OCI-LY3 (cell line): ENCODE measurements at regions not wholly inside any gene's neighbourhood (a gene's known extent, or its start where the extent isn't known, plus 50 kb on each side); places are given as distances from the start of the nearest gene placed in this dataset.

Experiments used
- H2AFZ ChIP-seq: fragments of 200-600, 300-600 bp; shearing (Covaris generic); 2 replicates; pipeline ENCODE4 v1.6.0; 2014; ENCODE audit warnings: antibody characterized with exemption, low read depth, low read length
- H3K27ac ChIP-seq: fragments of 200-600, 300-600 bp; sonication (generic); 2 replicates; pipeline ENCODE4 v1.5.1; 2014; ENCODE audit warnings: mild to moderate bottlenecking, low read length, moderate library complexity, mixed read lengths
- H3K27me3 ChIP-seq: fragments of 200-600, 300-600 bp; sonication (generic); 2 replicates; pipeline ENCODE4 v1.6.1; 2014; ENCODE audit warnings: low read depth, low read length, mixed read lengths
- H3K36me3 ChIP-seq: fragments of 200-600, 300-600 bp; sonication (generic); replicated peaks from 2 replicates; pipeline ENCODE3; 2014; ENCODE audit warnings: low read depth, low read length, mixed read lengths
- H3K4me1 ChIP-seq: fragments of 300-600, 200-600 bp; sonication (generic); 2 replicates; pipeline ENCODE4 v1.6.1; 2014; ENCODE audit warnings: low read length, mixed read lengths
- H3K4me2 ChIP-seq: fragments of 200-600, 300-600 bp; sonication (generic); 2 replicates; pipeline ENCODE4 v1.6.1; 2014; ENCODE audit warnings: low read length, mixed read lengths
- H3K4me3 ChIP-seq: fragments of 300-600, 200-600 bp; sonication (generic); 2 replicates; pipeline ENCODE4 v1.5.1; 2014; ENCODE audit warnings: antibody characterized with exemption, mild to moderate bottlenecking, low read length, moderate library complexity
- H3K79me2 ChIP-seq: fragments of 300-600, 200-600 bp; shearing (Covaris generic); 2 replicates; pipeline ENCODE4 v1.6.1; 2014; ENCODE audit warnings: mild to moderate bottlenecking, low read length, mixed read lengths
- H3K9ac ChIP-seq: fragments of 300-600, 200-600 bp; shearing (Covaris generic); 2 replicates; pipeline ENCODE4 v1.6.0; 2014; ENCODE audit warnings: mild to moderate bottlenecking, low read length, moderate library complexity
- H3K9me3 ChIP-seq: fragments of 200-600, 300-600 bp; shearing (Covaris generic); 2 replicates; pipeline ENCODE4 v1.6.1; 2014; ENCODE audit warnings: low read length, mixed read lengths; ENCODE audit not compliant: insufficient read depth
- H4K20me1 ChIP-seq: fragments of 200-600, 300-600 bp; sonication (generic); 2 replicates; pipeline ENCODE4 v1.6.1; 2016; ENCODE audit warnings: low read length, mixed read lengths; ENCODE audit not compliant: insufficient read depth
- EZH2phosphoT487 ChIP-seq: fragments of 200-600 bp; shearing (Covaris generic); IDR thresholded peaks from 2 replicates; pipeline ENCODE4 v1.6.1; 2018; ENCODE audit warnings: antibody characterized with exemption, mixed run types, low read depth
- TF ChIP-seq, protein P1 (sequence below): fragments of 200-600, 300-600 bp; sonication (generic); IDR thresholded peaks from 2 replicates; pipeline ENCODE4 v1.5.1; 2014; ENCODE audit warnings: antibody characterized with exemption, low read length, low read depth

DNA sequence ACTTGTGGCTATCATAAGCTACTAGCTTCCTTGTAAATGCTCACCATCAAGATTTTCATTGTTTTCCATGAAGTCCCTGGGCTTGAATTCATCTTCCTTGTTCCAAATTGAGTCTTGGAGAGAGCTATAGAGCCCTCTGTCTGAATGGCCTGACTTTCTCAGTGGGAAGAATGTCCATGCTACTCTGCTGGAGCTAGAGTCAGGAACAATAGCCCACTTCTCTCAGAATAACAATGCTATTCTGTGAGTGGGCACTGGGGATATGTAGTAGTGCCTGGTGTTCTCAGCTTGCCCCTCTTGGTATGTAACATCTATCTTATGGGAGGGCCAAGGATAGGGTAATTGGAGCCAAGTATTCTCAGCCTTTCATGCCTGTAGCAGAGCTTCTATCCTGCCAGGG, 127.6 kb upstream of the TRHDE start:
- Histone ChIP-seq H3K27ac (no peak overlapping the region), H3K4me3 (no peak overlapping the region), H3K79me2 (no peaks in the 10 kb centered on the region), H3K9me3 (no peaks in the 10 kb centered on the region), H3K4me2 (no peak overlapping the region), H3K27me3 (no peaks in the 10 kb centered on the region), H3K4me1 (peaks cover 12% of the 10 kb centered on the region), H4K20me1 (no peaks in the 10 kb centered on the region), H2AFZ (no peak overlapping the region), H3K9ac (no peak overlapping the region), H3K36me3 (no peaks in the 10 kb centered on the region)
- no peak for TF ChIP-seq EZH2phosphoT487

DNA sequence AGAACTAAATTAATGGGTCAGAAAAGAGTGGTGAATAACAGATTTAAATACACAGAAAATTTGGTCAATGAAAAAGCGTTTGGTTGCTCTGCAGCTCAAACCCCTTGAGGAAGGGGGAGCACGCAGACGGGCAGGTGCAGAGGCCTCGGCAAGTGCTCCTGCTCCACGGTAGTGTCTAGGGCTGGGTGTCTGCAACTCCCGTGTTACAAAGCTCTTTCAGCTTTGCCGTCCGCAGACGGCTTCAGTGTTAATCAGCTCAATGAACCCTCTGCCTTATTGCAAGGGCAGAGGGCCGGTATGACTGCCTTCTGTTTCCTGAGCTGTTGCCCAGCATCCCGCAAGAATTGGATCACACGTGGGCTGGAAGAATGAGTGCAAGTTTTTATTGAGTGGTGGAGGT, 125.7 kb upstream of the TRHDE start:
- Histone ChIP-seq H3K9ac (no peak overlapping the region), H3K9me3 (no peaks in the 10 kb centered on the region), H3K4me1 (peaks cover 6% of the 10 kb centered on the region), H3K4me3 (no peak overlapping the region), H3K79me2 (no peaks in the 10 kb centered on the region), H3K27me3 (no peaks in the 10 kb centered on the region), H3K27ac (no peak overlapping the region), H3K36me3 (no peaks in the 10 kb centered on the region), H2AFZ (no peak overlapping the region), H3K4me2 (no peak overlapping the region), H4K20me1 (no peaks in the 10 kb centered on the region)
- TF ChIP-seq, protein P1, sequence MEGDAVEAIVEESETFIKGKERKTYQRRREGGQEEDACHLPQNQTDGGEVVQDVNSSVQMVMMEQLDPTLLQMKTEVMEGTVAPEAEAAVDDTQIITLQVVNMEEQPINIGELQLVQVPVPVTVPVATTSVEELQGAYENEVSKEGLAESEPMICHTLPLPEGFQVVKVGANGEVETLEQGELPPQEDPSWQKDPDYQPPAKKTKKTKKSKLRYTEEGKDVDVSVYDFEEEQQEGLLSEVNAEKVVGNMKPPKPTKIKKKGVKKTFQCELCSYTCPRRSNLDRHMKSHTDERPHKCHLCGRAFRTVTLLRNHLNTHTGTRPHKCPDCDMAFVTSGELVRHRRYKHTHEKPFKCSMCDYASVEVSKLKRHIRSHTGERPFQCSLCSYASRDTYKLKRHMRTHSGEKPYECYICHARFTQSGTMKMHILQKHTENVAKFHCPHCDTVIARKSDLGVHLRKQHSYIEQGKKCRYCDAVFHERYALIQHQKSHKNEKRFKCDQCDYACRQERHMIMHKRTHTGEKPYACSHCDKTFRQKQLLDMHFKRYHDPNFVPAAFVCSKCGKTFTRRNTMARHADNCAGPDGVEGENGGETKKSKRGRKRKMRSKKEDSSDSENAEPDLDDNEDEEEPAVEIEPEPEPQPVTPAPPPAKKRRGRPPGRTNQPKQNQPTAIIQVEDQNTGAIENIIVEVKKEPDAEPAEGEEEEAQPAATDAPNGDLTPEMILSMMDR: no peak
- no peak for TF ChIP-seq EZH2phosphoT487

DNA sequence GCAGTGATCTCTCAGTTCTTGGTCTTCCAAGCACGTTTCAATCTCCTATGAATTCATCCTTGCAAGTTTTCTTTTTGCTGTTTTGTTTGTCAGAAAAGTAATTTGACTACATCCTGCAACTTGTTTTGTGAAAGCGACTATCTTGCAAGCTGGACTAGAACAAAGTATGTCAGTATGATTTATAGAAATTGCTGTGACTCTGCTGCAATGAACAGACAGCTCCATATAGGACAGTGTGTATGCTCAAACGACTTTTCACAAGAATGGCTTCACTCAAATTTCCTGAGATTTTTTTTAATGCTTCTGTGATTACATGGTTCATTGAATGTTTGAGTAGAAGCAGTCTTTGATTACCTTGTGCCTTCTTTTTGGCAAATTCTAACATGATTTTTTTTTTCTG, 123.5 kb upstream of the TRHDE start:
- no peaks in the 10 kb centered on the region for H4K20me1 ChIP-seq
- no peak overlapping the region for H3K4me2 ChIP-seq
- H2AFZ ChIP-seq: no peak overlapping the region
- H3K4me3 ChIP-seq: no peak overlapping the region
- H3K27ac ChIP-seq: no peak overlapping the region
- no peaks in the 10 kb centered on the region for H3K79me2 ChIP-seq
- no peaks in the 10 kb centered on the region for H3K36me3 ChIP-seq
- no peaks in the 10 kb centered on the region for H3K9me3 ChIP-seq
- no peak overlapping the region for H3K9ac ChIP-seq
- no peaks in the 10 kb centered on the region for H3K27me3 ChIP-seq
- no peaks in the 10 kb centered on the region for H3K4me1 ChIP-seq
- no peak for TF ChIP-seq EZH2phosphoT487
- TF ChIP-seq, protein P1: no peak

DNA sequence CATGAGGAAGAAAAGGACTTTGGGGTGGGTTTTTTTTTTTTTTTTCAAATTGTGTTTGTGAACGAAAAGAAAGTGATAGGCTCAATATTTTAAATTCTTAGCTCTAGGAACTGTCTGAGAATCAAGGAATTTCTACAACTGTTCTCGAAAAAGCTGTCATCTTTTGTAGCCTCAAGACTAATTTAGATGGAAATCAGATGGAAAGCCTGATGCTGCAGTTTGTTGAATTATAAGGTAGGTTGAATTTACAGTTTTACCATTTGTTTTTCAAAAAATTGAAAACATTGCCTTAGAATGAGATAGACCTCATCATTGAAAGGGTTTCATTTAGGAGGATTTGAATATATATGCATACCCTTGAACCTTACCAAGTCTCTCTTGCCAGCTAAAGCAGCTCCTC, 109.3 kb upstream of the TRHDE start:
- no peak overlapping the region for H3K4me2 ChIP-seq
- H3K9ac ChIP-seq: no peak overlapping the region
- H3K9me3 ChIP-seq: no peaks in the 10 kb centered on the region
- no peaks in the 10 kb centered on the region for H3K79me2 ChIP-seq
- no peak overlapping the region for H3K4me3 ChIP-seq
- H4K20me1 ChIP-seq: no peaks in the 10 kb centered on the region
- no peak overlapping the region for H3K27ac ChIP-seq
- no peaks in the 10 kb centered on the region for H3K4me1 ChIP-seq
- H2AFZ ChIP-seq: no peak overlapping the region
- TF ChIP-seq EZH2phosphoT487: no peak
- TF ChIP-seq, protein P1: no peak
- no peaks in the 10 kb centered on the region for H3K27me3 ChIP-seq
- no peaks in the 10 kb centered on the region for H3K36me3 ChIP-seq

DNA sequence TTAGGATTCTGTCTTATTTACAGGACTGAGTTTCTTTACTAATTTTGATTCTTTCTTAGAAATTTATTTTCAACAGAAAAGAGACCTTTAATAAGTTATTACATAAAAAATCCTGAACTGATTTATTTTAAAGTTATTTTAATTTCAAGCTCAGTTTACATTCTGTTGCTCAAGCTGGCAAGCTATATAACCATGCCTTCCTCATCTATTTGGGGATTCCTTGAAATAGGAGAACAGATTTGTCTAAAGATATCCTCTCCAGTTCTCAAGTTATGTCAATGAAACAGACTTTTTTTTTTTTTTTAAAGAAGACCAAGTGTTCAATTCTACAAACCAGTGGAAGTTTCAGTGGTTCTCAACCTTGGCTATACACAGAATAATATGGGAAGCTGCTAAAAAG, 103.3 kb upstream of the TRHDE start:
- H3K4me3 ChIP-seq: no peak overlapping the region
- no peaks in the 10 kb centered on the region for H3K4me1 ChIP-seq
- H3K9ac ChIP-seq: no peak overlapping the region
- no peaks in the 10 kb centered on the region for H3K79me2 ChIP-seq
- H3K4me2 ChIP-seq: no peak overlapping the region
- no peaks in the 10 kb centered on the region for H3K9me3 ChIP-seq
- H3K27ac ChIP-seq: no peak overlapping the region
- TF ChIP-seq EZH2phosphoT487: no peak
- TF ChIP-seq, protein P1: no peak
- no peaks in the 10 kb centered on the region for H3K36me3 ChIP-seq
- no peaks in the 10 kb centered on the region for H3K27me3 ChIP-seq
- H4K20me1 ChIP-seq: no peaks in the 10 kb centered on the region
- no peak overlapping the region for H2AFZ ChIP-seq
